ENCODE measurements at regions not wholly inside any gene's neighbourhood (a gene's known extent, or its start where the extent isn't known, plus 50 kb on each side); places are given as distances from the start of the nearest gene placed in this dataset.

DNA sequence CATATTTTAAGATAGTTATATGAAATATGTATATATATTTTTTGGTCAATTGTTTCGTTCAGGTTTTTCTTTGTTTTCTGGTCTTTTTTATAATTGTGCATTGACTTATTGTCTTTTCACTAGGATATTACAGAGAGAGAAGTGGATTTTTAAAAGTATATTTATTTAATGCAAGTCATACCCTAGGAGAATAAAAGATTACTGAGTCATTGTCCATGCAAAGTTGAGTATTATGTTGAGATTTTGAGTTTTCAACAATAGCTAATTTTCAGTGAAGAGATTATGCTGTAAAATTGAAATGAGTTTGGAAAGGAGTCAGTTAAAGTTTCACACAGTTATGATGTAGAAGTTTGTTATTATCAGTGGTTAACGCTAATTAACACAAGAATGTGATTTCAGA, 203.6 kb upstream of the SPRED2 start:
- TF ChIP-seq, protein P1, sequence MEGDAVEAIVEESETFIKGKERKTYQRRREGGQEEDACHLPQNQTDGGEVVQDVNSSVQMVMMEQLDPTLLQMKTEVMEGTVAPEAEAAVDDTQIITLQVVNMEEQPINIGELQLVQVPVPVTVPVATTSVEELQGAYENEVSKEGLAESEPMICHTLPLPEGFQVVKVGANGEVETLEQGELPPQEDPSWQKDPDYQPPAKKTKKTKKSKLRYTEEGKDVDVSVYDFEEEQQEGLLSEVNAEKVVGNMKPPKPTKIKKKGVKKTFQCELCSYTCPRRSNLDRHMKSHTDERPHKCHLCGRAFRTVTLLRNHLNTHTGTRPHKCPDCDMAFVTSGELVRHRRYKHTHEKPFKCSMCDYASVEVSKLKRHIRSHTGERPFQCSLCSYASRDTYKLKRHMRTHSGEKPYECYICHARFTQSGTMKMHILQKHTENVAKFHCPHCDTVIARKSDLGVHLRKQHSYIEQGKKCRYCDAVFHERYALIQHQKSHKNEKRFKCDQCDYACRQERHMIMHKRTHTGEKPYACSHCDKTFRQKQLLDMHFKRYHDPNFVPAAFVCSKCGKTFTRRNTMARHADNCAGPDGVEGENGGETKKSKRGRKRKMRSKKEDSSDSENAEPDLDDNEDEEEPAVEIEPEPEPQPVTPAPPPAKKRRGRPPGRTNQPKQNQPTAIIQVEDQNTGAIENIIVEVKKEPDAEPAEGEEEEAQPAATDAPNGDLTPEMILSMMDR (conservative IDR thresholded peaks at IDR 0.05; ENCODE audit: low read length): no peak
- TF ChIP-seq EZH2phosphoT487 (IDR thresholded peaks at IDR 0.05; ENCODE audit: borderline replicate concordance): no peak

Measured in Loucy (cell line).